ENCODE measurements at regions not wholly inside any gene's neighbourhood (a gene's known extent, or its start where the extent isn't known, plus 50 kb on each side); places are given as distances from the start of the nearest gene placed in this dataset.

DNA sequence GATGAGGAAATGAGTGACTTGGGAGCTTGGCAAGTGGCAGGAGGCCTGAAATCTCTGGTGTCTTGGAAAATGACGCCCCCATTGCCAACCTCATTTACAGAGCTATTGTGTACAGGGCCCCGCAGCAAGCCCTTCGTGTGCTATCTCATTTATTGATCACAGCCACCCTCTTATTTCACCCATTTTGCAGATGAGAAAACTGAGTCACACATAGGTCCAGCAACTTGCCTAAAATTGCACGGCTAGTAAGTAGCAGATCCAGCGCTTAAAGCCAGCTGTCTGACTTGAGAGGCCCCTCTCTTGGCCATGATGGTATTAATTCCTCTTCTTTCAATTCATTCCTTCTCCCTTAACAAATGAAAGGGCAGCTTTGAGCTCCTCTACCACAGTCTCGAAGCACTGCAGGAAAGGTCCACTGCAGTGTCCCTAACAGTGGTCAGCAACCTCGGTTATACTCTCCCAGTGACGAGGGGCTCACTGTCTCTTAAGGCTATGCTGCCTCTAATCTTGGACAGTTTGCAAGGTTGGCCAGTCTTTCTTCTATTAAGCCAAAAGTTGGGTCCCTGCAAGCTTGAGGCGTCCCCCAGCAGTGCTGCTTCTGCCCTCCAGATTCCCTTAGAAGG, 162.2 kb downstream of the COPRS start:
- TF ChIP-seq POLR2AphosphoS5 (IDR thresholded peaks at IDR 0.05; ENCODE audit: low read depth, low read length) (no peak), TAF1 (IDR thresholded peaks at IDR 0.05; ENCODE audit: borderline replicate concordance, insufficient read depth, low read length) (no peak), SIN3A (IDR thresholded peaks at IDR 0.05; ENCODE audit: borderline replicate concordance, insufficient read depth, low read length) (no peak), FOXP2 (optimal IDR thresholded peaks at IDR 0.05; ENCODE audit: borderline replicate concordance, extremely low read depth, extremely low read length, insufficient read depth) (no peak)
- TF ChIP-seq, protein P1, sequence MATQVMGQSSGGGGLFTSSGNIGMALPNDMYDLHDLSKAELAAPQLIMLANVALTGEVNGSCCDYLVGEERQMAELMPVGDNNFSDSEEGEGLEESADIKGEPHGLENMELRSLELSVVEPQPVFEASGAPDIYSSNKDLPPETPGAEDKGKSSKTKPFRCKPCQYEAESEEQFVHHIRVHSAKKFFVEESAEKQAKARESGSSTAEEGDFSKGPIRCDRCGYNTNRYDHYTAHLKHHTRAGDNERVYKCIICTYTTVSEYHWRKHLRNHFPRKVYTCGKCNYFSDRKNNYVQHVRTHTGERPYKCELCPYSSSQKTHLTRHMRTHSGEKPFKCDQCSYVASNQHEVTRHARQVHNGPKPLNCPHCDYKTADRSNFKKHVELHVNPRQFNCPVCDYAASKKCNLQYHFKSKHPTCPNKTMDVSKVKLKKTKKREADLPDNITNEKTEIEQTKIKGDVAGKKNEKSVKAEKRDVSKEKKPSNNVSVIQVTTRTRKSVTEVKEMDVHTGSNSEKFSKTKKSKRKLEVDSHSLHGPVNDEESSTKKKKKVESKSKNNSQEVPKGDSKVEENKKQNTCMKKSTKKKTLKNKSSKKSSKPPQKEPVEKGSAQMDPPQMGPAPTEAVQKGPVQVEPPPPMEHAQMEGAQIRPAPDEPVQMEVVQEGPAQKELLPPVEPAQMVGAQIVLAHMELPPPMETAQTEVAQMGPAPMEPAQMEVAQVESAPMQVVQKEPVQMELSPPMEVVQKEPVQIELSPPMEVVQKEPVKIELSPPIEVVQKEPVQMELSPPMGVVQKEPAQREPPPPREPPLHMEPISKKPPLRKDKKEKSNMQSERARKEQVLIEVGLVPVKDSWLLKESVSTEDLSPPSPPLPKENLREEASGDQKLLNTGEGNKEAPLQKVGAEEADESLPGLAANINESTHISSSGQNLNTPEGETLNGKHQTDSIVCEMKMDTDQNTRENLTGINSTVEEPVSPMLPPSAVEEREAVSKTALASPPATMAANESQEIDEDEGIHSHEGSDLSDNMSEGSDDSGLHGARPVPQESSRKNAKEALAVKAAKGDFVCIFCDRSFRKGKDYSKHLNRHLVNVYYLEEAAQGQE (IDR thresholded peaks at IDR 0.05; ENCODE audit: insufficient read depth in 1 of 2, low read depth in 2 of 2, low read length in 2 of 2): no peak
